ENCODE measurements at regions not wholly inside any gene's neighbourhood (a gene's known extent, or its start where the extent isn't known, plus 50 kb on each side); places are given as distances from the start of the nearest gene placed in this dataset.

DNA sequence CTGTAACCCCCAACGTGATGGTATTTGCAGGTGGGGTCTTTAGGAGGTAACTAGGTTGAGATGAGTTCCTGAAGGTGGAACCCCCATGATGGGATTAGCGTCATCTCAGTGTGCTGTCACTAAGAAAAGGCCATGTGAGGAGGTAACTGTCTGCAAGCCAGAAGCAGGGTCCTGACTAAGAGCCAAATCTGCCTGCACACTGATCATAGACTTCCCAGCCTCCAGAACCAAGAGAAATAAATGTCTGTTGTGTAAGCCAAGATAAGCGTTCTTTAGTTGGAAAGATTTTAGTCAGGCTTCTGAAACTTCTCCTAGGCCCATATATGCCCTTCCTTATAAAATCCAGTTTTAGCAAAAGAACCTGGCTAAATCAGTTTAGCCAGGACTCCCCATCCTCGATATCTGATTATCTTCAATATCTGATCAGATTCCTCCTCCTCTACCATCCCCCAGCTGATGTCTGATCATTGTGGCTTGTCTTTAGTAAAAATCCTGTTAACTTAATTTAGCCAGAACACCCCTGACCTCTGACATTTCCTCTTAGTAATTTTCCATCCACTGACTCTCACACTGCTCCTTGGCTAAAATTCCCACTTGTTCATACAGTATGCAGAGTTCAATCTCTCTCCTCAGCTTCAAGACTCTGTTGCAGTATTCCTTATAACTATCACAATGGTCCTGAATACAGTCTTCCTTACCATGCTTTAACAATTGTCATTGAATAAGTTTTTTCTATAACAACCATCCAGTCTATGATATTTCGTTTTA, 835.4 kb upstream of the PHF14 start:
- ChIA-PET POLR2A (ENCODE audit: unreplicated experiment) (no interaction called here), CTCF (no interaction called here)
- no peak overlapping the region for H3K23ac ChIP-seq (ENCODE audit: low read depth, low read length)
- H3K56ac ChIP-seq (ENCODE audit: extremely low read depth, insufficient read depth, low read length): no peak overlapping the region
- DNase-seq: no peak
- no peak overlapping the region for H3K4me3 ChIP-seq (ENCODE audit: insufficient read depth, low read depth, low read length)
- H2AK5ac ChIP-seq (ENCODE audit: low read depth, low read length): no peak overlapping the region
- no peak overlapping the region for H2BK20ac ChIP-seq (ENCODE audit: low read depth, low read length)
- dilution Hi-C loops (cut with HindIII; ENCODE audit: low sequenced_read_pairs, unreplicated experiment): no loop called here
- no peak for TF ChIP-seq RAD21 (IDR thresholded peaks at IDR 0.05; ENCODE audit: low read length)
- no peak overlapping the region for H3K27ac ChIP-seq (ENCODE audit: insufficient read depth, low read length)
- no TSS peak for BruUV-seq (replicated peaks)
- H2AK9ac ChIP-seq (replicated peaks; ENCODE audit: low read depth, low read length, poor library complexity): no peak overlapping the region
- H3K9me3 ChIP-seq (ENCODE audit: control insufficient read depth, insufficient read depth, low read length): peaks cover 5% of the 10 kb centered on the region; the same call in 1 of the 2 replicates
- no peak overlapping the region for H3K14ac ChIP-seq (replicated peaks; ENCODE audit: low read depth, low read length)
- no peaks in the 10 kb centered on the region for H4K20me1 ChIP-seq (ENCODE audit: insufficient read depth, low read length)
- no peaks in the 10 kb centered on the region for H3K9me1 ChIP-seq (ENCODE audit: insufficient read depth, low read length)
- in situ Hi-C loops (cut with MboI; ENCODE audit: low sequenced_read_pairs): no loop called here
- no peaks in the 10 kb centered on the region for H3K4me1 ChIP-seq (ENCODE audit: control insufficient read depth, insufficient read depth, low read length)
- H4K91ac ChIP-seq (ENCODE audit: insufficient read depth, low read depth, low read length): no peak overlapping the region
- H3K27me3 ChIP-seq (ENCODE audit: control insufficient read depth, insufficient read depth, low read length): no peaks in the 10 kb centered on the region
- H4K5ac ChIP-seq (ENCODE audit: low read depth, low read length): no peak overlapping the region
- H2BK120ac ChIP-seq (ENCODE audit: low read depth, low read length): no peak overlapping the region
- no peak for ATAC-seq (ENCODE audit: low read depth)
- H3K18ac ChIP-seq (ENCODE audit: low read depth, low read length): no peak overlapping the region
- no peak overlapping the region for H2BK15ac ChIP-seq (ENCODE audit: low read depth, low read length)
- H3K4me2 ChIP-seq (ENCODE audit: low read depth, low read length): no peak overlapping the region
- no peaks in the 10 kb centered on the region for H3K79me1 ChIP-seq (ENCODE audit: low read depth in 1 of 2, low read length in 2 of 2)
- no peaks in the 10 kb centered on the region for H3K36me3 ChIP-seq (ENCODE audit: control insufficient read depth, insufficient read depth, low read length)
- intact Hi-C loops (cut with micrococcal nuclease): no loop called here
- no peak overlapping the region for H2AFZ ChIP-seq (replicated peaks; ENCODE audit: low read length, poor library complexity)
- H2BK5ac ChIP-seq (ENCODE audit: low read depth, low read length, poor library complexity, severe bottlenecking): no peak overlapping the region
- no peak overlapping the region for H4K8ac ChIP-seq (ENCODE audit: low read depth in 2 of 2, low read length in 2 of 2)
- H3K9ac ChIP-seq (ENCODE audit: low read depth, low read length): no peak overlapping the region
- WGBS, 2 experiments (ENCODE audit: extremely low coverage in 2 of 2, insufficient read length in 1 of 2): no CpG with 5 or more reads among the region's 5 CpGs
- no peak overlapping the region for H3K4ac ChIP-seq (ENCODE audit: low read depth, low read length)

Data from IMR-90 (cell line).